Muscle of leg (tissue), 3 donors: ENCODE measurements at regions not wholly inside any gene's neighbourhood (a gene's known extent, or its start where the extent isn't known, plus 50 kb on each side); places are given as distances from the start of the nearest gene placed in this dataset.
A peak's percentile ranks its signal among the peaks of the same experiment; 100 is the strongest.

ENCODE experiments used
- DNase-seq: peaks from one replicate; pipeline ENCODE4 v3.0.0; 2013
- H3K27ac ChIP-seq: one replicate; pipeline ENCODE4 v1.5.1; 2013; ENCODE audit warnings: mild to moderate bottlenecking, low read length, control low read depth
- H3K27me3 ChIP-seq: one replicate; pipeline ENCODE4 v1.6.1; 2013; ENCODE audit warnings: low read length; ENCODE audit not compliant: control insufficient read depth, insufficient read depth
- H3K36me3 ChIP-seq: one replicate; pipeline ENCODE4 v1.6.1; 2013; ENCODE audit warnings: low read length; ENCODE audit not compliant: control insufficient read depth, insufficient read depth
- H3K4me1 ChIP-seq: one replicate; pipeline ENCODE4 v1.6.1; 2013; ENCODE audit warnings: low read length; ENCODE audit not compliant: control insufficient read depth, insufficient read depth
- H3K4me3 ChIP-seq: one replicate; pipeline ENCODE4 v1.5.1; 2013; ENCODE audit warnings: low read length, control low read depth
- H3K9me3 ChIP-seq: replicated peaks from 2 replicates; pipeline ENCODE4 v1.6.1; 2013; ENCODE audit warnings: low read depth, low read length; ENCODE audit not compliant: control insufficient read depth
- WGBS: methylation state at CpG from one replicate; pipeline ENCODE4 v1.1.5; 2013; ENCODE audit warnings: missing lambda C conversion rate; ENCODE audit not compliant: insufficient coverage; 5-methylcytosine and 5-hydroxymethylcytosine counted together

GRCh38 chr1:77632216-77632615, 50.2 kb downstream of the ZZZ3 start:
- WGBS: 96% methylated on average over 3 of the region's 3 CpGs
- no peaks in the 10 kb centered on the region for H3K27me3 ChIP-seq
- no peaks in the 10 kb centered on the region for H3K9me3 ChIP-seq
- DNase-seq: peak; percentile 9
- H3K4me3 ChIP-seq: no peak overlapping the region
- H3K27ac ChIP-seq: no peak overlapping the region
- H3K36me3 ChIP-seq: peaks cover 23% of the 10 kb centered on the region
- H3K4me1 ChIP-seq: no peaks in the 10 kb centered on the region

GRCh38 chr1:77631751-77632150, 50.7 kb downstream of the ZZZ3 start:
- H3K9me3 ChIP-seq: no peaks in the 10 kb centered on the region
- H3K27me3 ChIP-seq: no peaks in the 10 kb centered on the region
- H3K27ac ChIP-seq: no peak overlapping the region
- peaks cover 21% of the 10 kb centered on the region for H3K36me3 ChIP-seq
- no CpG with 5 or more reads among the region's 1 CpG for WGBS
- DNase-seq: peak; percentile 24
- no peak overlapping the region for H3K4me3 ChIP-seq
- no peaks in the 10 kb centered on the region for H3K4me1 ChIP-seq

GRCh38 chr1:77631302-77631701, 51.2 kb downstream of the ZZZ3 start:
- no peak overlapping the region for H3K27ac ChIP-seq
- peaks cover 22% of the 10 kb centered on the region for H3K36me3 ChIP-seq
- DNase-seq: no peak
- no peaks in the 10 kb centered on the region for H3K27me3 ChIP-seq
- no peaks in the 10 kb centered on the region for H3K4me1 ChIP-seq
- H3K9me3 ChIP-seq: no peaks in the 10 kb centered on the region
- no CpG with 5 or more reads among the region's 1 CpG for WGBS
- H3K4me3 ChIP-seq: no peak overlapping the region

DNA sequence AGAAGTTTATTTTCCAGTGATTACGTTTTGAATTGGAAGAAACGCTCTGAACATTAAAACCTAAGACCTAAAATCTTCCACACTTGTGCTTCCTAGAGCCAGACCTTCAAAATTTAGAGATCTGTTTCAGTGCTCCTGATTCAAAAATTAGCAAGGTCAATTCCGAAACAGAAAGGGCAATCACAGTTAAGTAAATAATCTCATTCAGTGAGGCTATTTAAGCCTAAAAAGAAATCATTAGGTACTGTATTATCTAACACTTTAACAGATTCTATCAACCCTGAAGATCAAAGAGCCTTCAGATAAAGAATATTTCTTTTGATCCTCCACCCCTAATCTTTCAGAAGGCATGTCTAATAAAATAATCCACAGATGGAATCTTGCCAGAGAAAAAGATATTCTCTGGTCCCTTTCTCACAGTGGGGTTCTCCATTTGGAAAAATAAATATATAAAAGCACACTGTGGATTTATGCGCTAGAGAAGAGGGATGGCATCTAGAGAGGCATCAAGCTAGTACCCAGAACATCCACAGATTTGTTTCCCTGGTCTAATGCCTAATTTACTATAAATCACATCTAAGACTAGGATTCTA, 54.4 kb downstream of the ZZZ3 start:
- Histone ChIP-seq H3K9me3 (no peaks in the 10 kb centered on the region), H3K4me3 (no peak overlapping the region), H3K4me1 (no peaks in the 10 kb centered on the region), H3K36me3 (peaks cover 28% of the 10 kb centered on the region), H3K27me3 (no peaks in the 10 kb centered on the region), H3K27ac (no peak overlapping the region)
- no peak for DNase-seq
- WGBS: no CpG with 5 or more reads among the region's 4 CpGs

DNA sequence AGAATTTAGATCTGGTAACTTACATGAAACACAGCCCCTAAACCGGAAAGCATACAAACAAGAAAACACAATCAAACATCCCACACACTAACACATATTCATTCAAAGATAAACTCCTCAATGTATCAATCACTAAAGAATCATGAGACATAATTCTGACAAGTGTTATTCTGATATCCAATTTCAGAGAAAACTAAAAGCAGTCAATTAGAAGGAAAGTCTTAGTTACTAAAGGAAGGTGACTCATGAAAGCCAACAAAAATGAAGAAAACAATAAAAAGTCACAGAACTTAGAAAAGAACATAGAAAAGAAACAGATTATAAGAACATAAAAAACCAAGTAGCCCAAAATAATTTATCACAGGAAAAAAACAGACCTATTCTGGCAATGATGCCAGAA, 57.2 kb downstream of the ZZZ3 start:
- Histone ChIP-seq H3K36me3 (peaks cover 19% of the 10 kb centered on the region), H3K4me1 (no peaks in the 10 kb centered on the region), H3K9me3 (no peaks in the 10 kb centered on the region), H3K4me3 (no peak overlapping the region), H3K27ac (no peak overlapping the region), H3K27me3 (no peaks in the 10 kb centered on the region)
- no peak for DNase-seq
- WGBS: no CpG with 5 or more reads among the region's 1 CpG

- Histone ChIP-seq H3K27ac (no peak overlapping the region), H3K9me3 (no peaks in the 10 kb centered on the region), H3K4me3 (no peak overlapping the region), H3K27me3 (no peaks in the 10 kb centered on the region), H3K36me3 (peaks cover 16% of the 10 kb centered on the region), H3K4me1 (no peaks in the 10 kb centered on the region)
- DNase-seq: no peak
These were observed 58.4 kb downstream of the ZZZ3 start for GRCh38 chr1:77624102-77624501.

DNA sequence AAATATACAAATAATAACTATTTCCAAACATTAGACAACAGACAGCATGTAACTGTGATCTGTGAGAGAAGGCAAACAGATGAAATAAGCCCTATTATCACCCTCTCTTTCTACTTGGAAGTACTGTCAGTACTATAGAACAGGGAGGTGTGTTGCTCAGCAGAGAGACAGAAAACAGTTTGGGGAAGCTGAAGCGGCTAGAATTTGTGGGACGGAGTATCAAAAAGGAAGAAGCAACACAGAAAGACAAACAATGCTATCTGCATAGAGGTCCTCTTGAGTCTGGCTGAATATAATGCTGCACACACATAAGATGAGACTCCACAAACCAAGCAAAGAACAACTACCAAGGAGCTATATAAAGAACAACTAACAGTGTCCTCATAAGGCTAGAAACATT, 59.4 kb downstream of the ZZZ3 start:
- no peak for DNase-seq
- WGBS: no CpG with 5 or more reads among the region's 2 CpGs
- Histone ChIP-seq H3K36me3 (peaks cover 18% of the 10 kb centered on the region), H3K27me3 (no peaks in the 10 kb centered on the region), H3K4me3 (no peak overlapping the region), H3K4me1 (no peaks in the 10 kb centered on the region), H3K9me3 (no peaks in the 10 kb centered on the region), H3K27ac (no peak overlapping the region)

GRCh38 chr1:77620273-77620672, 62.2 kb downstream of the ZZZ3 start:
- H3K4me1 ChIP-seq: no peaks in the 10 kb centered on the region
- peaks cover 17% of the 10 kb centered on the region for H3K36me3 ChIP-seq
- WGBS: 50% methylated on average over 1 of the region's 3 CpGs
- no peaks in the 10 kb centered on the region for H3K9me3 ChIP-seq
- no peak for DNase-seq
- no peak overlapping the region for H3K4me3 ChIP-seq
- H3K27me3 ChIP-seq: no peaks in the 10 kb centered on the region
- H3K27ac ChIP-seq: no peak overlapping the region

GRCh38 chr1:77614037-77614436, 68.4 kb downstream of the ZZZ3 start:
- WGBS: 95% methylated on average over 3 of the region's 4 CpGs

More at GRCh38 chr1:77614037-77614436, 68.4 kb downstream of the ZZZ3 start:
- DNase-seq: no peak
- Histone ChIP-seq H3K9me3 (peaks cover 13% of the 10 kb centered on the region), H3K4me3 (no peak overlapping the region), H3K4me1 (no peaks in the 10 kb centered on the region), H3K27ac (no peak overlapping the region), H3K36me3 (peaks cover 4% of the 10 kb centered on the region), H3K27me3 (no peaks in the 10 kb centered on the region)
